Osteoblast (primary cell): ENCODE measurements at regions not wholly inside any gene's neighbourhood (a gene's known extent, or its start where the extent isn't known, plus 50 kb on each side); places are given as distances from the start of the nearest gene placed in this dataset.

Experiments used
- DNase-seq: peaks from one replicate; pipeline ENCODE4 v3.0.0; 2011; ENCODE audit warnings: low spot score, mixed read lengths; ENCODE audit not compliant: insufficient read length; ENCODE audit errors: missing footprints
- H2AFZ ChIP-seq: 2 replicates; pipeline ENCODE4 v1.6.0; 2011; ENCODE audit warnings: mild to moderate bottlenecking, low read length
- H3K27ac ChIP-seq: 2 replicates; pipeline ENCODE4 v1.5.1; 2011; ENCODE audit warnings: mild to moderate bottlenecking, low read depth, low read length, moderate library complexity
- H3K27me3 ChIP-seq: 2 replicates; pipeline ENCODE4 v1.6.0; 2012; ENCODE audit warnings: mild to moderate bottlenecking, control low read depth, inconsistent platforms, low read length, moderate library complexity; ENCODE audit not compliant: insufficient read depth
- H3K36me3 ChIP-seq: 2 replicates; pipeline ENCODE4 v1.5.1; 2011; ENCODE audit warnings: mild to moderate bottlenecking, low read length, control low read depth, moderate library complexity; ENCODE audit not compliant: insufficient read depth
- H3K4me1 ChIP-seq: 2 replicates; pipeline ENCODE4 v1.5.1; 2011; ENCODE audit warnings: mild to moderate bottlenecking, low read length, control low read depth, moderate library complexity; ENCODE audit not compliant: insufficient read depth
- H3K4me2 ChIP-seq: 2 replicates; pipeline ENCODE4 v1.6.0; 2011; ENCODE audit warnings: mild to moderate bottlenecking, low read length; ENCODE audit not compliant: insufficient read depth
- H3K4me3 ChIP-seq: fragments of 200-600 bp; sonication (generic); 3 replicates; pipeline ENCODE4 v1.5.1; 2012; ENCODE audit warnings: mild to moderate bottlenecking, low read length, inconsistent platforms; ENCODE audit not compliant: insufficient read depth
- H3K79me2 ChIP-seq: 2 replicates; pipeline ENCODE4 v1.6.0; 2012; ENCODE audit warnings: mild to moderate bottlenecking, low read length, control low read depth, inconsistent platforms; ENCODE audit not compliant: insufficient read depth
- H3K9me3 ChIP-seq: 2 replicates; pipeline ENCODE4 v1.5.1; 2011; ENCODE audit warnings: low read depth, low read length, control low read depth
- H4K20me1 ChIP-seq: 2 replicates; pipeline ENCODE4 v1.6.0; 2012; ENCODE audit warnings: mild to moderate bottlenecking, low read length, control low read depth; ENCODE audit not compliant: insufficient read depth
- CTCF ChIP-seq: IDR thresholded peaks from 2 replicates; pipeline ENCODE4 v1.5.1; 2011; ENCODE audit warnings: mild to moderate bottlenecking, low read depth, low read length, moderate library complexity; ENCODE audit errors: extremely low read depth

DNA sequence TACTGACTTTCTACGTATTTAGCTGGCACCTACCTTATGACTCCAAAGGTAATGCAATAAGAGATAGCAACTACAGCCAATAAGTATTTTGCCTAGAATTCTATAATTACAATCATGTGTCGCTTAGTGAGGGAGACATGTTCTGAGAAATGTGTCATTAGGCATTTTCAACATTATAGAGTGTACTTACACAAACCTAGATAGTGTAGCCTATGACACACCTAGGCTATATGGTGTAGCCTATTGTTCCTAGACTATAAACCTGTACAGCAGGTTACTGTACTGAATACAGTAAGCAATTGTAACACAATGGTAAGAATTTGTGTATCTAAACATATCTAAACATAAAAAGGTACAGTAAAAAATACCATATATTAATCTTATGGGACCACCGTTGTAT lies 363.4 kb upstream of the DPH6 start:
- Histone ChIP-seq H3K4me3 (no peak overlapping the region), H4K20me1 (no peaks in the 10 kb centered on the region), H3K79me2 (no peaks in the 10 kb centered on the region), H3K4me1 (no peaks in the 10 kb centered on the region), H3K27ac (no peak overlapping the region), H3K9me3 (no peaks in the 10 kb centered on the region), H2AFZ (no peak overlapping the region), H3K36me3 (no peaks in the 10 kb centered on the region), H3K4me2 (no peak overlapping the region), H3K27me3 (no peaks in the 10 kb centered on the region)
- TF ChIP-seq CTCF: no peak
- no peak for DNase-seq

DNA sequence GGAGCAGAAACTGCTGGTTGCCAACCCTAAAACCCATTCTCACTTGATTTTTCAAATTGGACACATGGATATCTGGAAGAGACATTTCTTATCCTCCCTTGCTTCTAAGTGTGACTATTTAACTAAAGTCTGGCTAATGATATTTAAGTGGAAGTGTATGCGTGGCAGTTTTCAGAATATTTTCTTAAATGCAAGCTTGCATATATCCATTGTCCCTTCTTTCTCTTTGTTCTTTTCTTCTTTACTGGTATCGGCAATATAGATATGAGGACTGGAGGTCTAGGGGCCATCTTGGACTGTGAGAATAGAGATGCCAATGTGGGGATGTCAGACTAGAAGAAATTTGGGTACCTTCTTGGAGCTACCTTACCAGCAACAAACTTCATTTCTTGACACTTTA lies 364.3 kb upstream of the DPH6 start:
- Histone ChIP-seq H3K4me2 (no peak overlapping the region), H3K27ac (no peak overlapping the region), H3K79me2 (no peaks in the 10 kb centered on the region), H3K36me3 (no peaks in the 10 kb centered on the region), H4K20me1 (no peaks in the 10 kb centered on the region), H3K4me3 (no peak overlapping the region), H3K27me3 (no peaks in the 10 kb centered on the region), H3K9me3 (peaks cover 3% of the 10 kb centered on the region), H3K4me1 (no peaks in the 10 kb centered on the region), H2AFZ (no peak overlapping the region)
- TF ChIP-seq CTCF: no peak
- no peak for DNase-seq

DNA sequence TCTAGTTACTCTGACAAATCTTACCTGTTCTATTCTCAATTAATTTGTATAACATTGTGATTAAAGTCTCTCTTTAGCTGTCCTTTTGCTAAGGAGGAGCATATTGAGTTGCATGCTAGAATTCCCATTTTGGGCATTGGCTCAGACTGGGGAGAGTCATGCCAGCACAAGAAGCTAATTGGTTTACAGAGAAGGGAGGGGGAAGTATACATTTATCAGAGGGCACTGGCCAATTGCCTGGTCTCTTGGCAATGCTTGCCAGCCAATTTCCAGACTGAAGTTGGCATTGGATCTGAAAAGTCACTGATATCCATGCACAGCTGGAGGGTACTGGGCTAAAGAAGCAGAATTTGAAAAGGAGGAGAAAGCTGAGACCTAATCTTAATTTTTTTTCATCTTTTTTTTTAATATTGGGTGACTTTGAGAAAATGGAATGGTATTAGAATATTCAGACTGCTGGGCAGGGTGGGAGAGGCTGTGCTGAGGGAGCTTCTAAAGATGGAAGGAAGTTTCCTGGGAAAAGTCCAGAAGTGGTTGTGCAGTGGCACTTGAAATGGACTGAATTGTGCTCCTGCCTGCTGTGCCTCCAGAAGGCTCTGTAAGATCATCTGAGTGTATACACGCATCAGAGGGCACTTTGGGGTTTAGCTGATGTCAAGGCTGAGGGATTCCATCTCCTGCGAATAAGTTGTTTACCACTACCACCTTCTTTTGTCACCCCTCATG lies 365.2 kb upstream of the DPH6 start:
- no peaks in the 10 kb centered on the region for H3K79me2 ChIP-seq
- H3K9me3 ChIP-seq: peaks cover 3% of the 10 kb centered on the region
- H2AFZ ChIP-seq: no peak overlapping the region
- no peak for DNase-seq
- no peak overlapping the region for H3K27ac ChIP-seq
- no peak for TF ChIP-seq CTCF
- no peaks in the 10 kb centered on the region for H3K4me1 ChIP-seq
- no peaks in the 10 kb centered on the region for H3K36me3 ChIP-seq
- no peaks in the 10 kb centered on the region for H4K20me1 ChIP-seq
- no peaks in the 10 kb centered on the region for H3K27me3 ChIP-seq
- no peak overlapping the region for H3K4me2 ChIP-seq
- H3K4me3 ChIP-seq: no peak overlapping the region

GRCh38 chr15:35912196-35912595 lies 366.2 kb upstream of the DPH6 start:
- Histone ChIP-seq H3K4me1 (no peaks in the 10 kb centered on the region), H2AFZ (no peak overlapping the region), H3K36me3 (no peaks in the 10 kb centered on the region), H3K9me3 (peaks cover 3% of the 10 kb centered on the region), H3K27me3 (no peaks in the 10 kb centered on the region), H3K27ac (no peak overlapping the region), H3K79me2 (no peaks in the 10 kb centered on the region), H3K4me3 (no peak overlapping the region), H3K4me2 (no peak overlapping the region), H4K20me1 (no peaks in the 10 kb centered on the region)
- DNase-seq: no peak
- TF ChIP-seq CTCF: peak; percentile 47
